GM21723 (cell line): ENCODE measurements at regions not wholly inside any gene's neighbourhood (a gene's known extent, or its start where the extent isn't known, plus 50 kb on each side); places are given as distances from the start of the nearest gene placed in this dataset.
"Not testable (repeated sequence)": the region's sequence is repeated elsewhere in the genome, so short reads cannot be mapped to it uniquely, and the experiment has no call there.

Experiments
- ATAC-seq: cut with Tn5 transposase; IDR thresholded peaks from one replicate; pipeline ENCODE4 v1.9.1; 2021; ENCODE audit warnings: mild to moderate bottlenecking, moderate library complexity; ENCODE audit not compliant: unreplicated experiment

DNA sequence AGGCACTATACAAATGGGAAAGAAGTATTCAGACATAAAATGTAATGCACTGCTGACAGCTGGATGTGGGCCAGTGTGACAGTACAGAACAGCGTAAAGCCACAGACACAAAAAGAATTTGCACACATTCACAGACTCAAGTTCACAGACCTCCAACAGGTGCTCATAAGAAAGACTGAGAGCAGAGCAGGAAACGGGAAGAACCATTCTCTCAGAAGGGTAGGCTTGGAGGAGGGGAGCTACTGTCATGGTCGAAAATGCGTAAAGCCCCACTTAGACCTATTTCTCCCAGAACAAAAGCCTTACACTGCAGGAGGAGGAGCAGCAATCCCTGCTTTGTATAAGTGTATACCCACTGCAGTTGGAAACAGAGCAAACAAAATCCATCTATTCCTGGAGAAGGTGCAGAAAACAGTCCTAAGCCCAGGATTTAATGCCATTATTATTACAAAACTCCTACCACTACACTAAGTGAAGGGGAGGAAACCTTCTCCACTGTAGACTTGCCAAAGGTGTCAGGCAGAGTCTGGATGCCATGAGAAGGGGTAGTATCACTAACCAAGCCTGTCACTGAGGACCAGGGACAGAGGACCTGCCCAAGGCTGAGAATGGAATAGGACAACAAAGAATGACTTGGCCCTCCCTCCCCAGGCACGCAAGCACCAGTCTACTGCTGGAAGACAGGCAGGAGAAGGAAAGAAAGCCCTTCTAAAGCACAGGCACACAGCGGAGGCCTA, 103.0 kb upstream of the FAM25C start:
- ATAC-seq, result not testable (repeated sequence)

- ATAC-seq, result not testable (repeated sequence)
Observed at GRCh38 chr10:48098854-48099253, 99.3 kb upstream of the FAM25C start.

DNA sequence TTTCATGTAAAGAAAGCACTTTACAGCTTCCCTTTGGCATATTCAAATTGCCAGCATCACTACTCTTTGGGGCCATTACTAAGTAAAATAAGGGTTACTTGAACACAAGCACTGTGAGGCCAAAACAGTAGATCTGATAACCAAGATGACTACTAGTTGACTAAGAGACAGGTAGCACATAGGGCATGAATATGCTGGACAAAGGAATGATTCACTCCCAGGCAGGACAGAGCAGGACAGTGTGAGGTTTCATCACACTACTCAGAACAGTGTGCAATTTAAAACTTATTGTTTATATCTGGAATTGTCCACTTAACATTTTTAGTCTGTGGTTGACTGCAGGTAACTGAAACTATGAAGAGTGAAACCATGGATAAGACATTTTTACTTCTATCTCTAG, 91.1 kb upstream of the FAM25C start:
- ATAC-seq, result not testable (repeated sequence)

- ATAC-seq, result not testable (repeated sequence)
Observed at GRCh38 chr10:48088087-48088486, 88.5 kb upstream of the FAM25C start.

DNA sequence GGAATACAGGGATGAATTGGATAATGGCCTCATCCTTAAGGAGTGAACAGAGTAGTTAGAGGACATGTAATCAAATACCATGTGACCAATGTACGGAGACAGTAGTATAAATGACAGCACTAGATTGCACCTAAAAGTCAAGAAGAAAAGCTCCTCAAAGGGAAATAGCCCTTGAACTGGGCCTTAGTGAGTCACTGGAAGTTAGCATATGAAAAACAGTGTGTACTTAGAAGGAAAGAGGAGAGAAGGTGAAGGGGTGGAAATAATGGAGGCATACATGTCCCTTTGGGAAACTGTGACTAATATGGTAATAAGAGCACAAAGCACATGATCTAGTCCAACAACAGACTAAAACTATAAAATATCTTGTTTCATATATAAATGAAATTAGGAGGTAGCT, 84.9 kb upstream of the FAM25C start:
- not testable (repeated sequence) for ATAC-seq

GRCh38 chr10:48071228-48071627, 71.6 kb upstream of the FAM25C start:
- ATAC-seq, result not testable (repeated sequence)

- ATAC-seq, result peak; percentile 93
Observed at GRCh38 chr10:48063944-48064625, 64.5 kb upstream of the FAM25C start.

DNA sequence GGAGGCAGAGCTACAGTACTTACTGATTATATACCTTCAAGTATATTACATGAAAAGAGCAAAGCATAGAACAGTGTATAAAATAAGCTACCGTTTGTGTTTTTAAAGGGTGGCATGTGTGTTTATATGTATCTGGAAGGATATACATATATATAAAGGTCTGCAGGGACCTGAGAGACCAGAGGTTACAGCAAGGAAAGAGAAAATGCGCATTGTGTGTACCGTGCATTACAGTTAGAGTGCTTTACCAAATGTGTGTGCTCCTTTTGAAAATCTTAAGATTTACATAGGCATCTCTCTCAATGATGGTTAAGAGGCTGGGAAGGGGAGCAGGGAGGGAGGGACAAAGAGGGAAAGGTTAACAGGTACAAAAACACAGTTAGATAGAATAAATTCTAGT, 55.8 kb upstream of the FAM25C start:
- ATAC-seq, result not testable (repeated sequence)
